Lung (tissue), 11 donors: ENCODE measurements at regions not wholly inside any gene's neighbourhood (a gene's known extent, or its start where the extent isn't known, plus 50 kb on each side); places are given as distances from the start of the nearest gene placed in this dataset.
A peak's percentile ranks its signal among the peaks of the same experiment; 100 is the strongest.

Experiments used
- ATAC-seq: fragments of 200-7000 bp; cut with Tn5 transposase; one replicate; pipeline ENCODE4 v1.9.1; 2020; ENCODE audit warnings: moderate number of reproducible peaks; ENCODE audit not compliant: insufficient read depth, low FRiP score
- DNase-seq, 3 donors: peaks; one replicate each; pipeline ENCODE4 v3.0.0-alpha.2; 2013 to 2017
- H3K27ac ChIP-seq, 2 donors: one replicate each; pipeline ENCODE4 v1.5.1; 2013; ENCODE audit warnings: mild to moderate bottlenecking in 2 of 2, moderate library complexity in 2 of 2, control low read depth in 1 of 2, inconsistent platforms in 1 of 2, low read depth in 1 of 2, low read length in 1 of 2
- H3K27me3 ChIP-seq, 3 donors: one replicate each; pipeline ENCODE4 v1.5.1; 2013; ENCODE audit warnings: low read length in 2 of 3; ENCODE audit not compliant: control insufficient read depth in 3 of 3, insufficient read depth in 3 of 3
- H3K36me3 ChIP-seq, 4 donors: one replicate each; pipeline ENCODE4 v1.5.1; 2013; ENCODE audit warnings: low read length in 4 of 4, mild to moderate bottlenecking in 1 of 4, moderate library complexity in 1 of 4; ENCODE audit not compliant: control insufficient read depth in 4 of 4, insufficient read depth in 4 of 4
- H3K4me1 ChIP-seq, 5 donors: one replicate each; pipeline ENCODE4 v1.5.1; 2013; ENCODE audit warnings: low read length in 5 of 5, mild to moderate bottlenecking in 2 of 5, moderate library complexity in 1 of 5; ENCODE audit not compliant: control insufficient read depth in 5 of 5, insufficient read depth in 5 of 5
- H3K4me3 ChIP-seq: one replicate; pipeline ENCODE4 v1.5.1; 2013; ENCODE audit warnings: mild to moderate bottlenecking, control low read depth, moderate library complexity
- H3K9ac ChIP-seq, 2 donors: one replicate each; pipeline ENCODE4 v1.5.1; 2013; ENCODE audit warnings: low read length in 2 of 2, control low read depth in 1 of 2; ENCODE audit not compliant: insufficient read depth in 1 of 2
- H3K9me3 ChIP-seq, 4 donors: one replicate each; pipeline ENCODE4 v1.5.1; 2013; ENCODE audit warnings: low read length in 3 of 4, mild to moderate bottlenecking in 1 of 4, moderate library complexity in 1 of 4; ENCODE audit not compliant: control insufficient read depth in 4 of 4, insufficient read depth in 3 of 4
- WGBS, 2 donors: extraction: QIAGEN DNeasy Blood & Tissue Kit; methylation state at CpG; one replicate each; pipeline ENCODE4 v1.1.7; 2013; 5-methylcytosine and 5-hydroxymethylcytosine counted together
- TF ChIP-seq, protein P1 (sequence below): IDR thresholded peaks from 2 replicates; pipeline ENCODE4 v1.5.1; 2012; ENCODE audit warnings: mild to moderate bottlenecking; ENCODE audit errors: control extremely low read depth, extremely low read depth
- donor health status: control.
- donor health status: control.
- donor health status: Bipolar disorder and iron deficiency.
- donor health status: healthy.
- donor health status: DM: yes; HTN: yes; CAD: no.

DNA sequence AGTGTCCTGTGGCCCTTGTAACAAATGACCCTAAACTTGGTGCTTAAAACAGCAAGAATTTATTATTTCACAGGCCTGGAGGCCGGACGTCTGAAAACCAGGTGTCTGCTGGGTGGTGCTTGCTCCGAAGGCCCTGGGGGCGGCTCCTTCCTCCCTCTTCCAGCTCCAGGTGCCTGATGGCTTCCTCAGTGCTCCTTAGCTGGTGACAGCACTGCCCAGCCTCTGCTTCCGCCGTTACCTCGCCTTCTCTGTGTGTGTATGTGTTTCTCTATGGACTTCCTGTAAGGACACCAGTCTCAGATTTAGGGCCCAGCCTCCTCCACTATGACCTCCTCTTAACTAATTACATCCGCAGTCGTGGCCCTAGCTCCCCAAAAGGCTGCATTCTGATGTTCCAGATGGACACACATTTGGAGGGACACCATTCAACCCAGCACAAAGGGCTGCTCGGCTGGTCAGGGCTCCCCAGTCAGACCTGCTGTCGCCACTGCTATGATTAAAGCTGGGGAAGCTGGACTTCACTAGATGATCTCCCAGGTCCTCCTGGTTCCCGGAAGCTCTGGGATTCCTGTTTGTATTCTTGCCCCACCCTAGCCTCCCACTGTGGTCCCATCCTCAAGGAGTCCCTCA, 172.8 kb downstream of the IRF8 start:
- ATAC-seq: no peak
- 66 to 75% methylated on average over 12 of the region's 12 CpGs for WGBS, 2 donors
- Histone ChIP-seq H3K9me3 (no peaks in the 10 kb centered on the region), H3K9ac (no peak overlapping the region), H3K4me3 (no peak overlapping the region), H3K4me1 (peaks cover 0 to 35% (median 15%) of the 10 kb centered on the region in 5 donors), H3K27me3 (peaks cover 0 to 3% (median 0%) of the 10 kb centered on the region in 3 donors), H3K27ac (peak overlapping the region in 1 of 2 donors; percentile 50), H3K36me3 (no peaks in the 10 kb centered on the region)
- TF ChIP-seq, protein P1, sequence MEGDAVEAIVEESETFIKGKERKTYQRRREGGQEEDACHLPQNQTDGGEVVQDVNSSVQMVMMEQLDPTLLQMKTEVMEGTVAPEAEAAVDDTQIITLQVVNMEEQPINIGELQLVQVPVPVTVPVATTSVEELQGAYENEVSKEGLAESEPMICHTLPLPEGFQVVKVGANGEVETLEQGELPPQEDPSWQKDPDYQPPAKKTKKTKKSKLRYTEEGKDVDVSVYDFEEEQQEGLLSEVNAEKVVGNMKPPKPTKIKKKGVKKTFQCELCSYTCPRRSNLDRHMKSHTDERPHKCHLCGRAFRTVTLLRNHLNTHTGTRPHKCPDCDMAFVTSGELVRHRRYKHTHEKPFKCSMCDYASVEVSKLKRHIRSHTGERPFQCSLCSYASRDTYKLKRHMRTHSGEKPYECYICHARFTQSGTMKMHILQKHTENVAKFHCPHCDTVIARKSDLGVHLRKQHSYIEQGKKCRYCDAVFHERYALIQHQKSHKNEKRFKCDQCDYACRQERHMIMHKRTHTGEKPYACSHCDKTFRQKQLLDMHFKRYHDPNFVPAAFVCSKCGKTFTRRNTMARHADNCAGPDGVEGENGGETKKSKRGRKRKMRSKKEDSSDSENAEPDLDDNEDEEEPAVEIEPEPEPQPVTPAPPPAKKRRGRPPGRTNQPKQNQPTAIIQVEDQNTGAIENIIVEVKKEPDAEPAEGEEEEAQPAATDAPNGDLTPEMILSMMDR: no peak
- DNase-seq: no peak

DNA sequence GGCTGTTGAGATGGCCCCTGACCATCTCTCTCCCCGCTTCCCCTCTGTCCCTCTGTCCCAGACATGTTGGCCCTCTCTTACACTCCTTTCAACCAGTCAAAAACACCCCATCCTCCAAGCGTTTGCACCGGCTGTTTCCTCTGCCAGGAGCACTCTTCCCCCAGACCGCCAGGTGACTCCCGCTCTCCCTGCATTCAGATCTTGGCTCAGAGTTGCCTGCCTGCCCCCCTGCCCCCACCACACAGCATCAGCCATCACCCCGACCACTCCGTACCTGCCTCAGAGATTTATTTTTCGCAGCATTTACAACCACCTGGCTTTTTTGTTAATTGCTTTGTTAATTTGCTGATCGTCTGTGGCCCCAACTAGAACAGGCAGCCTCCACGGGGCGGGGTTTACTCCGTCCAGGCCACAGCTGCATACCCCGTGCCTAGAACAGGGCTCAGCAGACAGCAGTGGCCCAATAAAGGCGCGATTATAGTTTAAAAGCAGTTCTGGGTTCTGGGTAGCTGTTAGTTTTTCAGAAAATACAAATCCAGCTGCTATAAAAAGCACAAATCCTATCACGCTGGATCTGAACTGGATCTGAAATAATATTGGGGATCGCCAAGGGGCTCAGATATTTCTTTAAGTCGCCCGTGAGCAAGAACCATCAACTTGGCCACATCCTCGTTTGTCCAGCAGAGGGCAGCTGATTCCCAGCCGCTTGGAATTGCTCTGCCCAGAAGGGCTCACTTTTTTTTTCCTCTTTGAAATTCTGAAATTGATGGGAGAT, 173.6 kb downstream of the IRF8 start:
- H3K9ac ChIP-seq: no peak overlapping the region
- no peak for ATAC-seq
- peak overlapping the region in 1 of 2 donors; percentile 50 for H3K27ac ChIP-seq

DNA sequence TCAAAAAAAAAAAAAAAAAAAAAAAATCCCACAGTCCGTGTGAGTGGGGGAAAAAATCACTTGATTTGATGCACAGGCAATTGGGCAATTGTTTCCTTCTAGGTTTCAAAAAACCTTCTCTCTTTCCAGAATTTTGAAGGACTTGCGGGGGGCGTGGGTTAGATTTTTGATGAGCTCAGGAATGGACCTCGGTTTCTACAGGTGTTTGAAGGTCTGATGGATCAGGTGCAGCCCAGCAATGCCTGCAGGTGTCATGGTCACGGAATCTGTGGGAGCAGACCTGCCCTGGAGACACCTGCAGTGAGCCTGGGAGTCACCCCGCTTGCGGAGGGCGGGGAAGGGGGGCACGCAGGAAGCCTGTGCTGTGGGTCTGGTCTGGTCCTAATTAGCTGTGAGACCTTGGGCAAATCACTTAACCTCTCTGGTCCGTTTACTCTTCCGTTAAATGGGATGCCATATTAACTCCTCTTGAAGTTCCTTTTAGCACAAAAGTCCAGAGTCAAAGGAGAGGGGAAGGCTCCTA, 174.2 kb downstream of the IRF8 start:
- Histone ChIP-seq H3K4me1 (peaks cover 0 to 40% (median 15%) of the 10 kb centered on the region in 5 donors), H3K36me3 (no peaks in the 10 kb centered on the region), H3K27me3 (peaks cover 0 to 3% (median 0%) of the 10 kb centered on the region in 3 donors), H3K4me3 (no peak overlapping the region), H3K9ac (no peak overlapping the region), H3K27ac (no peak overlapping the region), H3K9me3 (no peaks in the 10 kb centered on the region)
- DNase-seq: no peak
- TF ChIP-seq, protein P1: no peak
- WGBS, 2 donors: 63 to 75% methylated on average over 11 of the region's 11 CpGs
- no peak for ATAC-seq

More for the DNA sequence above, 173.6 kb downstream of the IRF8 start:
- Histone ChIP-seq H3K4me3 (no peak overlapping the region), H3K36me3 (no peaks in the 10 kb centered on the region), H3K4me1 (peaks cover 0 to 35% (median 15%) of the 10 kb centered on the region in 5 donors), H3K27me3 (peaks cover 0 to 3% (median 0%) of the 10 kb centered on the region in 3 donors), H3K9me3 (no peaks in the 10 kb centered on the region)
- 45 to 52% methylated on average over 21 of the region's 21 CpGs for WGBS, 2 donors
- TF ChIP-seq, protein P1: peak; percentile 59
- DNase-seq: peak; percentile 89 to 94 (median 91)
